Upper lobe of right lung (tissue), 1 donor: ENCODE measurements at regions not wholly inside any gene's neighbourhood (a gene's known extent, or its start where the extent isn't known, plus 50 kb on each side); places are given as distances from the start of the nearest gene placed in this dataset.

Experiments
- ATAC-seq: fragments of 200-7000 bp; cut with Tn5 transposase; one replicate; pipeline ENCODE4 v1.9.1; 2020; ENCODE audit warnings: mild to moderate bottlenecking, moderate library complexity
- DNase-seq: peaks from one replicate; pipeline ENCODE4 v3.0.0-alpha.2; 2020
- H3K27ac ChIP-seq: fragments of 200-600 bp; one replicate; pipeline ENCODE4 v1.8.0; 2022
- H3K27me3 ChIP-seq: fragments of 200-600 bp; one replicate; pipeline ENCODE4 v1.8.0; 2022; ENCODE audit warnings: mild to moderate bottlenecking
- H3K36me3 ChIP-seq: fragments of 200-600 bp; one replicate; pipeline ENCODE4 v1.8.0; 2022
- H3K4me1 ChIP-seq: fragments of 200-600 bp; one replicate; pipeline ENCODE4 v1.8.0; 2022
- H3K4me3 ChIP-seq: fragments of 200-600 bp; one replicate; pipeline ENCODE4 v1.8.0; 2022; ENCODE audit warnings: mild to moderate bottlenecking
- H3K9me3 ChIP-seq: fragments of 200-600 bp; one replicate; pipeline ENCODE4 v1.8.0; 2022
- intact Hi-C: fragments of 100-400 bp; cut with DNase I; formaldehyde crosslinking; loops from one replicate; pipeline ENCODE4 v1.11.0; 2022
- TF ChIP-seq, protein P1 (sequence below): fragments of 200-600 bp; IDR thresholded peaks from one replicate; pipeline ENCODE4 v1.8.0; 2022; ENCODE audit warnings: antibody characterized with exemption
- donor health status: DM: no; HTN: yes; CAD: no; lungs with severe emphysema.

DNA sequence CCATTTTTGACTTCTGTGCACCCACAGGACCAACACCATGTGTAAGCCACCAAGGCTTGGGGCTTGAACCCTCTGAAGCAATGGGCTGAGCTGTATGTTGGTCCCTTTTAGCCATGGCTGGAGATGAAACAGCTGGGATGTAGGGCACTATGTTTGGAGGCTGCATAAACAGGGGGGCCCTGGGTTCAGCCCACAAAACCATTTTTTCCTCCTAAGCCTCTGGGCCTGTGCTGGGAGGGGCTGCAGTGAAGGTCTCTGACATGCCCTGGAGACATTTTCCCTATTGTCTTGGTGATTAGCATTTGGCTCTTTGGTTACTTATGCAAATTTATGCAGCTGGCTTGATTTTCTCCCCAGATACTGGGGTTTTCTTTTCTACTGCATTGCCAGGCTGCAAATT is 144.9 kb downstream of the ZNF326 start:
- DNase-seq (no peak), ATAC-seq (no peak)
- intact Hi-C loops = no loop called here
- H3K27ac ChIP-seq = no peak overlapping the region
- H3K9me3 ChIP-seq = no peaks in the 10 kb centered on the region
- no peak overlapping the region for H3K4me3 ChIP-seq
- no peaks in the 10 kb centered on the region for H3K27me3 ChIP-seq
- H3K4me1 ChIP-seq = no peaks in the 10 kb centered on the region
- TF ChIP-seq, protein P1, sequence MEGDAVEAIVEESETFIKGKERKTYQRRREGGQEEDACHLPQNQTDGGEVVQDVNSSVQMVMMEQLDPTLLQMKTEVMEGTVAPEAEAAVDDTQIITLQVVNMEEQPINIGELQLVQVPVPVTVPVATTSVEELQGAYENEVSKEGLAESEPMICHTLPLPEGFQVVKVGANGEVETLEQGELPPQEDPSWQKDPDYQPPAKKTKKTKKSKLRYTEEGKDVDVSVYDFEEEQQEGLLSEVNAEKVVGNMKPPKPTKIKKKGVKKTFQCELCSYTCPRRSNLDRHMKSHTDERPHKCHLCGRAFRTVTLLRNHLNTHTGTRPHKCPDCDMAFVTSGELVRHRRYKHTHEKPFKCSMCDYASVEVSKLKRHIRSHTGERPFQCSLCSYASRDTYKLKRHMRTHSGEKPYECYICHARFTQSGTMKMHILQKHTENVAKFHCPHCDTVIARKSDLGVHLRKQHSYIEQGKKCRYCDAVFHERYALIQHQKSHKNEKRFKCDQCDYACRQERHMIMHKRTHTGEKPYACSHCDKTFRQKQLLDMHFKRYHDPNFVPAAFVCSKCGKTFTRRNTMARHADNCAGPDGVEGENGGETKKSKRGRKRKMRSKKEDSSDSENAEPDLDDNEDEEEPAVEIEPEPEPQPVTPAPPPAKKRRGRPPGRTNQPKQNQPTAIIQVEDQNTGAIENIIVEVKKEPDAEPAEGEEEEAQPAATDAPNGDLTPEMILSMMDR = no peak
- H3K36me3 ChIP-seq = no peaks in the 10 kb centered on the region

DNA sequence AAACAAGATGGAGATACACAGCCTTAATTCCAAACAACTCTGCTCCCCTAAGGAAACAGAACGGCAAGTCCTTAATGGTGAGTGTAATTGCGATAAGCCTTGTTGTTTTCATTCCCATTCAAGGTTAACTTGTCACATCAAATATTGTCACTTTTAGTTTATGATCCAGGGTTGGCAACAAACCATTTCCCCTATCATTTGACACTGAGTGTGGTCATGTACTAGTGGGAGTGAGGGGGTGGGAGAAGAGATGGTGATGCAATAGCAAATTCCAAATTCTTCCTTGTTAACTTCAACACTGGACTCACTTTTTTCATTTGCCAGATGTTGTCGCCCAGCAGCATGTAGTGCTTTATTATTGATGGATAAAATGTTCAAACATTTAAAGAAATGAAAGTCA is 140.4 kb downstream of the ZNF326 start:
- H3K27ac ChIP-seq = no peak overlapping the region
- no peaks in the 10 kb centered on the region for H3K4me1 ChIP-seq
- DNase-seq (no peak), ATAC-seq (no peak)
- H3K27me3 ChIP-seq = peaks cover 2% of the 10 kb centered on the region
- TF ChIP-seq, protein P1 = no peak
- no peaks in the 10 kb centered on the region for H3K9me3 ChIP-seq
- no peaks in the 10 kb centered on the region for H3K36me3 ChIP-seq
- intact Hi-C loops = no loop called here
- H3K4me3 ChIP-seq = no peak overlapping the region

DNA sequence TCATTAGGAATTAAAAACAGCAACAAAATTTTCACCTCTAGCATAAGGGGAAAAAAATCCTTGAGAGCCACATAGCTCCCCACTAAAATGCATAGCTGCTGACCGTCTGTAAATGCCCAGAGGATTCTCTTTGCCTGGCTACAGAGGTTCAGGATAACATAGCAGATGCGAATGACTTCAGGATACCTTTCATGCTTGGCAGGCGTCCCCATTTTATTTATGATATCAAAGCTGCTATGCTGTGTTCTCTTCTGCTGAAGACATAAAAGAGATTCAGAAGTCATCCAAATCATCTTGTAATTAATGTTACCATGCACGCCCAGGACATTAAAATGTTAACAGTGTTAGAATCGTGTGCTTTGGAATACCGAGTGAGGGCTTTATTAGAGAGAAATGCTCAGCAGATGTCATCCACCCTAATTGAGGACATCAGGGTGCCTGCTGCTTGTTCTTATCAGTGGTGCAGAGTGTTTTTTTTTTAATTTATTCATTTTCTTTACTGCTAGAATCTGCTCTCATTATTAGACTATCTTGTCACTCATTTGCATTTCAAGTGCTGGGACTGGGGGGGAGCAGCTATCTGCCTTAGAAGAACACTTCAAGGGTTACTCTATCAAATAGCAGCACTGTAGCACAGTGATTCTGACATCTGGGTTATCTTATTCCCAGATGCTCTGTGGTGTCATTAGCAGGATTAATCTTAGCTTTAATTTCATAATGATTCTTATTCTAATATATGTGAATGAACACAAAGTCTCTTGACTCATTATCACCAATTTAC is 139.5 kb downstream of the ZNF326 start:
- DNase-seq = no peak
- no peak for ATAC-seq
- peaks cover 6% of the 10 kb centered on the region for H3K27me3 ChIP-seq
- TF ChIP-seq, protein P1 = no peak
- no peaks in the 10 kb centered on the region for H3K4me1 ChIP-seq
- intact Hi-C loops = no loop called here
- H3K9me3 ChIP-seq = no peaks in the 10 kb centered on the region
- H3K27ac ChIP-seq = no peak overlapping the region
- H3K36me3 ChIP-seq = no peaks in the 10 kb centered on the region
- H3K4me3 ChIP-seq = no peak overlapping the region

DNA sequence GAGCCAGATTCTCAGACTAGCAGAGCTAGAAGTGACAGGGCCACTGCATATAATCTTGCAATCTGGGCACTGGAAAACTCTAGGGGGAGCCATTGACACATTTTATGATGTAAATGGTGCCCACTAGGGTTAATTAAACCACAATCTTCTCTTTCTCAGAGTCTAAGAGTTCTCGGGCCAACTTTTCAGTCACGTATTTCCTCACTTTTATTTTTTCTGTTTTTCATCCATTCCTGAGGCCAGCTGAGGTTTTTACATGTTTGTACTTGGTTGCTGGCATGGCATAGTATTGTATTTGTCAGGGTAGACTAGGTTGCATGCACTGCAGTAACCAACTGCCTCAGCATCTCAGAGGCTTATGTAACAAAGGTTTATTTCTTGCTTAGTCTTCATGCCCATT is 138.2 kb downstream of the ZNF326 start:
- intact Hi-C loops = no loop called here
- peaks cover 6% of the 10 kb centered on the region for H3K27me3 ChIP-seq
- no peaks in the 10 kb centered on the region for H3K36me3 ChIP-seq
- no peaks in the 10 kb centered on the region for H3K9me3 ChIP-seq
- DNase-seq (no peak), ATAC-seq (peak; percentile 87)
- TF ChIP-seq, protein P1 = peak; percentile 49
- H3K4me1 ChIP-seq = no peaks in the 10 kb centered on the region
- no peak overlapping the region for H3K27ac ChIP-seq
- no peak overlapping the region for H3K4me3 ChIP-seq

DNA sequence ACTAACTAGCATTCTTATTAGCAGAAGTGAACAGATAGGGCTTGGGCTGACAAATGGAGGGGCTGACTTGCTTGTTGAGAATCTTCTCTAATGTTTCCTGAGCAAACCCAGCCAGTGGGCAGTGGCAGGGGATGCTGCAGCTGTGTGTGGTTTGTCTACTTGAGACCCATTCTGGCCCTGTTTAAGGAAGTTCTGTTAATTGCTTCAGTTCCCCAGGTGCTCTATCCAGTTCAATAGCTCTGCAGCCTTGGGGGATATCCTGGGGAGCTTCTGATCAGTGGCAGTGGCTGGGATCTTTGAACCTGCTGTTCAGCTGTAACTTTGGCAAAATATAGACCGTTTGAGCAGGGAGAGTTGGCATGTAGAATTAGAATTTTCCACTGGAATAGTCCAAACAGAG is 137.4 kb downstream of the ZNF326 start:
- Histone ChIP-seq H3K4me1 (no peaks in the 10 kb centered on the region), H3K9me3 (no peaks in the 10 kb centered on the region), H3K27ac (no peak overlapping the region), H3K27me3 (peaks cover 6% of the 10 kb centered on the region), H3K4me3 (no peak overlapping the region), H3K36me3 (no peaks in the 10 kb centered on the region)
- TF ChIP-seq, protein P1 = no peak
- ATAC-seq = no peak
- intact Hi-C loops = no loop called here
- DNase-seq = no peak
